ENCODE measurements at regions not wholly inside any gene's neighbourhood (a gene's known extent, or its start where the extent isn't known, plus 50 kb on each side); places are given as distances from the start of the nearest gene placed in this dataset.

DNA sequence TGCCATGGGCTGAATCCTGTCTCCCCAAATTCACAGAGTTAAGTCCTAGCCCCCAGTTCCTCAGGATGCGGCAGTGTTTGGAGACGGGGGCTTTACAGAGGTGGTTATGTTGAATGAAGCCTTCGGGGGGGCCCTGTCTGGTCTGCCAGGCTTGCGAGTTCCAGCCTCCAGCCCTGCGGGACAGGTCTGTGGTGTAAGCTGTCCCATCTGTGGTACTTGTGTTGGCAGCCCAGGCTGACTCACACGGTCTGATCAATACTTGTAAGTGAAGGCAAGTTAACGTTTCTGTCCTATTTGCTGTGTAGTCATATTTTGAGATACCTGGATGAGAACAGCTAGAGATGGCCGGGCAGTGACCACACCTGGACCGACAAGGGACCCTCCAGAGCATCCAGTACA lies 51.8 kb upstream of the GPR31 start:
- DNase-seq (ENCODE audit: low spot score) (no peak), ATAC-seq (no peak)
- TF ChIP-seq ATF1 (CRISPR knock-in tag; IDR thresholded peaks at IDR 0.05) (no peak), ZNF423 (CRISPR knock-in tag; IDR thresholded peaks at IDR 0.05) (no peak), CBFB (CRISPR knock-in tag; IDR thresholded peaks at IDR 0.05; ENCODE audit: low read depth) (no peak), TCF7 (CRISPR knock-in tag; IDR thresholded peaks at IDR 0.05; ENCODE audit: low read depth) (no peak), GRHL2 (CRISPR knock-in tag; IDR thresholded peaks at IDR 0.05; ENCODE audit: insufficient replicate concordance, severe bottlenecking) (no peak), KAT7 (CRISPR knock-in tag; IDR thresholded peaks at IDR 0.05; ENCODE audit: borderline replicate concordance) (no peak), GTF2I (CRISPR knock-in tag; conservative IDR thresholded peaks at IDR 0.05) (no peak), NR2C2 (CRISPR knock-in tag; IDR thresholded peaks at IDR 0.05) (no peak), NFYB (CRISPR knock-in tag; conservative IDR thresholded peaks at IDR 0.05; ENCODE audit: low read depth) (no peak)
- TF ChIP-seq, protein P1, sequence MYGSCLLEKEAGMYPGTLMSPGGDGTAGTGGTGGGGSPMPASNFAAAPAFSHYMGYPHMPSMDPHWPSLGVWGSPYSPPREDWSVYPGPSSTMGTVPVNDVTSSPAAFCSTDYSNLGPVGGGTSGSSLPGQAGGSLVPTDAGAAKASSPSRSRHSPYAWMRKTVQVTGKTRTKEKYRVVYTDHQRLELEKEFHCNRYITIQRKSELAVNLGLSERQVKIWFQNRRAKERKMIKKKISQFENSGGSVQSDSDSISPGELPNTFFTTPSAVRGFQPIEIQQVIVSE (CRISPR knock-in tag; IDR thresholded peaks at IDR 0.05; ENCODE audit: borderline replicate concordance), result no peak
- TF ChIP-seq, protein P2, sequence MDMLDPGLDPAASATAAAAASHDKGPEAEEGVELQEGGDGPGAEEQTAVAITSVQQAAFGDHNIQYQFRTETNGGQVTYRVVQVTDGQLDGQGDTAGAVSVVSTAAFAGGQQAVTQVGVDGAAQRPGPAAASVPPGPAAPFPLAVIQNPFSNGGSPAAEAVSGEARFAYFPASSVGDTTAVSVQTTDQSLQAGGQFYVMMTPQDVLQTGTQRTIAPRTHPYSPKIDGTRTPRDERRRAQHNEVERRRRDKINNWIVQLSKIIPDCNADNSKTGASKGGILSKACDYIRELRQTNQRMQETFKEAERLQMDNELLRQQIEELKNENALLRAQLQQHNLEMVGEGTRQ (CRISPR knock-in tag; IDR thresholded peaks at IDR 0.05), result no peak
- TF ChIP-seq, protein P3, sequence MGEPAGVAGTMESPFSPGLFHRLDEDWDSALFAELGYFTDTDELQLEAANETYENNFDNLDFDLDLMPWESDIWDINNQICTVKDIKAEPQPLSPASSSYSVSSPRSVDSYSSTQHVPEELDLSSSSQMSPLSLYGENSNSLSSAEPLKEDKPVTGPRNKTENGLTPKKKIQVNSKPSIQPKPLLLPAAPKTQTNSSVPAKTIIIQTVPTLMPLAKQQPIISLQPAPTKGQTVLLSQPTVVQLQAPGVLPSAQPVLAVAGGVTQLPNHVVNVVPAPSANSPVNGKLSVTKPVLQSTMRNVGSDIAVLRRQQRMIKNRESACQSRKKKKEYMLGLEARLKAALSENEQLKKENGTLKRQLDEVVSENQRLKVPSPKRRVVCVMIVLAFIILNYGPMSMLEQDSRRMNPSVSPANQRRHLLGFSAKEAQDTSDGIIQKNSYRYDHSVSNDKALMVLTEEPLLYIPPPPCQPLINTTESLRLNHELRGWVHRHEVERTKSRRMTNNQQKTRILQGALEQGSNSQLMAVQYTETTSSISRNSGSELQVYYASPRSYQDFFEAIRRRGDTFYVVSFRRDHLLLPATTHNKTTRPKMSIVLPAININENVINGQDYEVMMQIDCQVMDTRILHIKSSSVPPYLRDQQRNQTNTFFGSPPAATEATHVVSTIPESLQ (CRISPR knock-in tag; IDR thresholded peaks at IDR 0.05), result no peak
- TF ChIP-seq, protein P4, sequence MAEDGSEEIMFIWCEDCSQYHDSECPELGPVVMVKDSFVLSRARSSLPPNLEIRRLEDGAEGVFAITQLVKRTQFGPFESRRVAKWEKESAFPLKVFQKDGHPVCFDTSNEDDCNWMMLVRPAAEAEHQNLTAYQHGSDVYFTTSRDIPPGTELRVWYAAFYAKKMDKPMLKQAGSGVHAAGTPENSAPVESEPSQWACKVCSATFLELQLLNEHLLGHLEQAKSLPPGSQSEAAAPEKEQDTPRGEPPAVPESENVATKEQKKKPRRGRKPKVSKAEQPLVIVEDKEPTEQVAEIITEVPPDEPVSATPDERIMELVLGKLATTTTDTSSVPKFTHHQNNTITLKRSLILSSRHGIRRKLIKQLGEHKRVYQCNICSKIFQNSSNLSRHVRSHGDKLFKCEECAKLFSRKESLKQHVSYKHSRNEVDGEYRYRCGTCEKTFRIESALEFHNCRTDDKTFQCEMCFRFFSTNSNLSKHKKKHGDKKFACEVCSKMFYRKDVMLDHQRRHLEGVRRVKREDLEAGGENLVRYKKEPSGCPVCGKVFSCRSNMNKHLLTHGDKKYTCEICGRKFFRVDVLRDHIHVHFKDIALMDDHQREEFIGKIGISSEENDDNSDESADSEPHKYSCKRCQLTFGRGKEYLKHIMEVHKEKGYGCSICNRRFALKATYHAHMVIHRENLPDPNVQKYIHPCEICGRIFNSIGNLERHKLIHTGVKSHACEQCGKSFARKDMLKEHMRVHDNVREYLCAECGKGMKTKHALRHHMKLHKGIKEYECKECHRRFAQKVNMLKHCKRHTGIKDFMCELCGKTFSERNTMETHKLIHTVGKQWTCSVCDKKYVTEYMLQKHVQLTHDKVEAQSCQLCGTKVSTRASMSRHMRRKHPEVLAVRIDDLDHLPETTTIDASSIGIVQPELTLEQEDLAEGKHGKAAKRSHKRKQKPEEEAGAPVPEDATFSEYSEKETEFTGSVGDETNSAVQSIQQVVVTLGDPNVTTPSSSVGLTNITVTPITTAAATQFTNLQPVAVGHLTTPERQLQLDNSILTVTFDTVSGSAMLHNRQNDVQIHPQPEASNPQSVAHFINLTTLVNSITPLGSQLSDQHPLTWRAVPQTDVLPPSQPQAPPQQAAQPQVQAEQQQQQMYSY (CRISPR knock-in tag; IDR thresholded peaks at IDR 0.05), result no peak
- TF ChIP-seq, protein P5, sequence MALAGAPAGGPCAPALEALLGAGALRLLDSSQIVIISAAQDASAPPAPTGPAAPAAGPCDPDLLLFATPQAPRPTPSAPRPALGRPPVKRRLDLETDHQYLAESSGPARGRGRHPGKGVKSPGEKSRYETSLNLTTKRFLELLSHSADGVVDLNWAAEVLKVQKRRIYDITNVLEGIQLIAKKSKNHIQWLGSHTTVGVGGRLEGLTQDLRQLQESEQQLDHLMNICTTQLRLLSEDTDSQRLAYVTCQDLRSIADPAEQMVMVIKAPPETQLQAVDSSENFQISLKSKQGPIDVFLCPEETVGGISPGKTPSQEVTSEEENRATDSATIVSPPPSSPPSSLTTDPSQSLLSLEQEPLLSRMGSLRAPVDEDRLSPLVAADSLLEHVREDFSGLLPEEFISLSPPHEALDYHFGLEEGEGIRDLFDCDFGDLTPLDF (CRISPR knock-in tag; IDR thresholded peaks at IDR 0.05), result no peak
- TF ChIP-seq, protein P6, sequence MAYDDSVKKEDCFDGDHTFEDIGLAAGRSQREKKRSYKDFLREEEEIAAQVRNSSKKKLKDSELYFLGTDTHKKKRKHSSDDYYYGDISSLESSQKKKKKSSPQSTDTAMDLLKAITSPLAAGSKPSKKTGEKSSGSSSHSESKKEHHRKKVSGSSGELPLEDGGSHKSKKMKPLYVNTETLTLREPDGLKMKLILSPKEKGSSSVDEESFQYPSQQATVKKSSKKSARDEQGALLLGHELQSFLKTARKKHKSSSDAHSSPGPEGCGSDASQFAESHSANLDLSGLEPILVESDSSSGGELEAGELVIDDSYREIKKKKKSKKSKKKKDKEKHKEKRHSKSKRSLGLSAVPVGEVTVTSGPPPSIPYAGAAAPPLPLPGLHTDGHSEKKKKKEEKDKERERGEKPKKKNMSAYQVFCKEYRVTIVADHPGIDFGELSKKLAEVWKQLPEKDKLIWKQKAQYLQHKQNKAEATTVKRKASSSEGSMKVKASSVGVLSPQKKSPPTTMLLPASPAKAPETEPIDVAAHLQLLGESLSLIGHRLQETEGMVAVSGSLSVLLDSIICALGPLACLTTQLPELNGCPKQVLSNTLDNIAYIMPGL (CRISPR knock-in tag; IDR thresholded peaks at IDR 0.05), result no peak
- TF ChIP-seq, protein P7, sequence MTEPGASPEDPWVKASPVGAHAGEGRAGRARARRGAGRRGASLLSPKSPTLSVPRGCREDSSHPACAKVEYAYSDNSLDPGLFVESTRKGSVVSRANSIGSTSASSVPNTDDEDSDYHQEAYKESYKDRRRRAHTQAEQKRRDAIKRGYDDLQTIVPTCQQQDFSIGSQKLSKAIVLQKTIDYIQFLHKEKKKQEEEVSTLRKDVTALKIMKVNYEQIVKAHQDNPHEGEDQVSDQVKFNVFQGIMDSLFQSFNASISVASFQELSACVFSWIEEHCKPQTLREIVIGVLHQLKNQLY (CRISPR knock-in tag; IDR thresholded peaks at IDR 0.05), result no peak
- TF ChIP-seq, protein P8, sequence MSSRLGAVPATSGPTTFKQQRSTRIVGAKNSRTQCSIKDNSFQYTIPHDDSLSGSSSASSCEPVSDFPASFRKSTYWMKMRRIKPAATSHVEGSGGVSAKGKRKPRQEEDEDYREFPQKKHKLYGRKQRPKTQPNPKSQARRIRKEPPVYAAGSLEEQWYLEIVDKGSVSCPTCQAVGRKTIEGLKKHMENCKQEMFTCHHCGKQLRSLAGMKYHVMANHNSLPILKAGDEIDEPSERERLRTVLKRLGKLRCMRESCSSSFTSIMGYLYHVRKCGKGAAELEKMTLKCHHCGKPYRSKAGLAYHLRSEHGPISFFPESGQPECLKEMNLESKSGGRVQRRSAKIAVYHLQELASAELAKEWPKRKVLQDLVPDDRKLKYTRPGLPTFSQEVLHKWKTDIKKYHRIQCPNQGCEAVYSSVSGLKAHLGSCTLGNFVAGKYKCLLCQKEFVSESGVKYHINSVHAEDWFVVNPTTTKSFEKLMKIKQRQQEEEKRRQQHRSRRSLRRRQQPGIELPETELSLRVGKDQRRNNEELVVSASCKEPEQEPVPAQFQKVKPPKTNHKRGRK (CRISPR knock-in tag; IDR thresholded peaks at IDR 0.05; ENCODE audit: borderline replicate concordance), result no peak
- TF ChIP-seq, protein P9, sequence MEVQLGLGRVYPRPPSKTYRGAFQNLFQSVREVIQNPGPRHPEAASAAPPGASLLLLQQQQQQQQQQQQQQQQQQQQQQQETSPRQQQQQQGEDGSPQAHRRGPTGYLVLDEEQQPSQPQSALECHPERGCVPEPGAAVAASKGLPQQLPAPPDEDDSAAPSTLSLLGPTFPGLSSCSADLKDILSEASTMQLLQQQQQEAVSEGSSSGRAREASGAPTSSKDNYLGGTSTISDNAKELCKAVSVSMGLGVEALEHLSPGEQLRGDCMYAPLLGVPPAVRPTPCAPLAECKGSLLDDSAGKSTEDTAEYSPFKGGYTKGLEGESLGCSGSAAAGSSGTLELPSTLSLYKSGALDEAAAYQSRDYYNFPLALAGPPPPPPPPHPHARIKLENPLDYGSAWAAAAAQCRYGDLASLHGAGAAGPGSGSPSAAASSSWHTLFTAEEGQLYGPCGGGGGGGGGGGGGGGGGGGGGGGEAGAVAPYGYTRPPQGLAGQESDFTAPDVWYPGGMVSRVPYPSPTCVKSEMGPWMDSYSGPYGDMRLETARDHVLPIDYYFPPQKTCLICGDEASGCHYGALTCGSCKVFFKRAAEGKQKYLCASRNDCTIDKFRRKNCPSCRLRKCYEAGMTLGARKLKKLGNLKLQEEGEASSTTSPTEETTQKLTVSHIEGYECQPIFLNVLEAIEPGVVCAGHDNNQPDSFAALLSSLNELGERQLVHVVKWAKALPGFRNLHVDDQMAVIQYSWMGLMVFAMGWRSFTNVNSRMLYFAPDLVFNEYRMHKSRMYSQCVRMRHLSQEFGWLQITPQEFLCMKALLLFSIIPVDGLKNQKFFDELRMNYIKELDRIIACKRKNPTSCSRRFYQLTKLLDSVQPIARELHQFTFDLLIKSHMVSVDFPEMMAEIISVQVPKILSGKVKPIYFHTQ (CRISPR knock-in tag; IDR thresholded peaks at IDR 0.05), result no peak
- Mint-ChIP-seq H3K27me3 (ENCODE audit: low read depth) (peaks cover 7% of the 10 kb centered on the region; the same call in 1 of the 2 replicates), H3K4me3 (no peak overlapping the region), H3K36me3 (no peaks in the 10 kb centered on the region), H3K9me3 (no peaks in the 10 kb centered on the region), H3K4me1 (peaks cover 18% of the 10 kb centered on the region), H3K27ac (no peak overlapping the region)
- CTCF ChIA-PET, result interaction anchor here (0.8 to 1.1 kb wide), 3 partner anchors 119 to 978 kb away, joined by 3 to 9 read pairs (median 3); no protein-coding TSS in a partner anchor
- POLR2A ChIA-PET, result no interaction called here
